HCT116 (cell line): ENCODE measurements at regions not wholly inside any gene's neighbourhood (a gene's known extent, or its start where the extent isn't known, plus 50 kb on each side); places are given as distances from the start of the nearest gene placed in this dataset.

Source experiments
- POLR2A ChIP-seq: IDR thresholded peaks from 2 replicates; pipeline ENCODE4 v1.7.0; 2011; ENCODE audit warnings: borderline replicate concordance; ENCODE audit not compliant: insufficient read depth, insufficient read length; ENCODE audit errors: extremely low read depth
- TF ChIP-seq, protein P1 (sequence below), 3 experiments: fragments of 200-600 bp in 1 of 3; sonication (generic) in 1 of 3; IDR thresholded peaks in 2 of 3; conservative IDR thresholded peaks in 1 of 3; 2 replicates each; pipeline ENCODE4 v1.5.1; 2012 to 2017; ENCODE audit warnings: low read depth in 2 of 3, low read length in 2 of 3, antibody characterized with exemption in 1 of 3, borderline replicate concordance in 1 of 3, control low read depth in 1 of 3, mild to moderate bottlenecking in 1 of 3, mixed read lengths in 1 of 3, mixed run types in 1 of 3, moderate library complexity in 1 of 3; ENCODE audit not compliant: insufficient read depth in 1 of 3

DNA sequence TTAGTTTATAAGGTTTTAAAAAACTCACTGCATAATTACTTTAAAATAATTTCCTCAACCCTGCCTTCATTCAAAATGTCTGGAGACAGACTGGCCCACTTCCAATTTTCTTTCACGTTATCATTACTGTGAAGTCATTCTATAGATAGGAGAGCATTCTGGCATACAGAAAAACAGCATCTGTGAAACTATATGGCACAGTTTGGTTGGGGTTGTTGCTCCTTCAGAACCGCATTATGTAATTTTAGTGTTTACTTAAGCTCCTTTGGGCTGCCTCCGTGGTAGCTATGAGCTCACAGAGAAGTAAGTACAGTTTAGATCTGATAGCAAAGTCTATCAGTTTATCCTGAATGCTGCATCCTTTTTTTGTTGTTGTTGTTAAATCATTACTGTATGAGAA lies 104.3 kb downstream of the KCNRG start:
- no peak for TF ChIP-seq POLR2A
- TF ChIP-seq, protein P1, sequence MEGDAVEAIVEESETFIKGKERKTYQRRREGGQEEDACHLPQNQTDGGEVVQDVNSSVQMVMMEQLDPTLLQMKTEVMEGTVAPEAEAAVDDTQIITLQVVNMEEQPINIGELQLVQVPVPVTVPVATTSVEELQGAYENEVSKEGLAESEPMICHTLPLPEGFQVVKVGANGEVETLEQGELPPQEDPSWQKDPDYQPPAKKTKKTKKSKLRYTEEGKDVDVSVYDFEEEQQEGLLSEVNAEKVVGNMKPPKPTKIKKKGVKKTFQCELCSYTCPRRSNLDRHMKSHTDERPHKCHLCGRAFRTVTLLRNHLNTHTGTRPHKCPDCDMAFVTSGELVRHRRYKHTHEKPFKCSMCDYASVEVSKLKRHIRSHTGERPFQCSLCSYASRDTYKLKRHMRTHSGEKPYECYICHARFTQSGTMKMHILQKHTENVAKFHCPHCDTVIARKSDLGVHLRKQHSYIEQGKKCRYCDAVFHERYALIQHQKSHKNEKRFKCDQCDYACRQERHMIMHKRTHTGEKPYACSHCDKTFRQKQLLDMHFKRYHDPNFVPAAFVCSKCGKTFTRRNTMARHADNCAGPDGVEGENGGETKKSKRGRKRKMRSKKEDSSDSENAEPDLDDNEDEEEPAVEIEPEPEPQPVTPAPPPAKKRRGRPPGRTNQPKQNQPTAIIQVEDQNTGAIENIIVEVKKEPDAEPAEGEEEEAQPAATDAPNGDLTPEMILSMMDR (IDR thresholded peaks at IDR 0.05 in 2 of 3, conservative IDR thresholded peaks at IDR 0.05 in 1 of 3; ENCODE audit: borderline replicate concordance in 1 of 3, insufficient read depth in 1 of 3, low read depth in 2 of 3, low read length in 2 of 3): no peak
